ENCODE measurements at regions not wholly inside any gene's neighbourhood (a gene's known extent, or its start where the extent isn't known, plus 50 kb on each side); places are given as distances from the start of the nearest gene placed in this dataset.

DNA sequence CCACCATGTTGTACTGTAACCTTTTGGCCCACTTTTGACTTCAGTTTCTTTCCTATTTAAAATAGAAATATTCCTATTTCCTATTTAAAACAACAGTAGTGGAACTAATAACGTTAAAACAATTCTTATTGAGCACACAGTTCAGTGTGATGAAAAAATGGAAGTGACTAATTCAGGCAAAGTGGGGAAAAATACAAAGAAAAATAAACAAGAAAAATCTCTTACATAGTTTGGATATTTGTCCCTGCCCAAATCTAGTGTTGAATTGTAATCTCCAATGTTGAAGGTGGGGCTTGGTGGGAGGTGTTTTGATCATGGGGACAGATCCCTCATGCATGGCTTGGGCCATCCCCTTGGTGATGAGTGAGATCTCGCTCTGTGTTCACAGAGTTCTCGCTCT lies 198.1 kb upstream of the CPHXL start:
- TF ChIP-seq, protein P1, sequence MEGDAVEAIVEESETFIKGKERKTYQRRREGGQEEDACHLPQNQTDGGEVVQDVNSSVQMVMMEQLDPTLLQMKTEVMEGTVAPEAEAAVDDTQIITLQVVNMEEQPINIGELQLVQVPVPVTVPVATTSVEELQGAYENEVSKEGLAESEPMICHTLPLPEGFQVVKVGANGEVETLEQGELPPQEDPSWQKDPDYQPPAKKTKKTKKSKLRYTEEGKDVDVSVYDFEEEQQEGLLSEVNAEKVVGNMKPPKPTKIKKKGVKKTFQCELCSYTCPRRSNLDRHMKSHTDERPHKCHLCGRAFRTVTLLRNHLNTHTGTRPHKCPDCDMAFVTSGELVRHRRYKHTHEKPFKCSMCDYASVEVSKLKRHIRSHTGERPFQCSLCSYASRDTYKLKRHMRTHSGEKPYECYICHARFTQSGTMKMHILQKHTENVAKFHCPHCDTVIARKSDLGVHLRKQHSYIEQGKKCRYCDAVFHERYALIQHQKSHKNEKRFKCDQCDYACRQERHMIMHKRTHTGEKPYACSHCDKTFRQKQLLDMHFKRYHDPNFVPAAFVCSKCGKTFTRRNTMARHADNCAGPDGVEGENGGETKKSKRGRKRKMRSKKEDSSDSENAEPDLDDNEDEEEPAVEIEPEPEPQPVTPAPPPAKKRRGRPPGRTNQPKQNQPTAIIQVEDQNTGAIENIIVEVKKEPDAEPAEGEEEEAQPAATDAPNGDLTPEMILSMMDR (IDR thresholded peaks at IDR 0.05): no peak
- no peak for TF ChIP-seq POLR2A (IDR thresholded peaks at IDR 0.05)

All from body of pancreas (tissue), 4 donors.